IMR-90 (cell line): ENCODE measurements at regions not wholly inside any gene's neighbourhood (a gene's known extent, or its start where the extent isn't known, plus 50 kb on each side); places are given as distances from the start of the nearest gene placed in this dataset.

ENCODE experiments used
- BHLHE40 ChIP-seq: fragments of 150-350 bp; IDR thresholded peaks from 2 replicates; pipeline ENCODE4 v1.6.1; 2016; ENCODE audit warnings: mild to moderate bottlenecking, low read depth, low read length
- CEBPB ChIP-seq: IDR thresholded peaks from 2 replicates; pipeline ENCODE4 v1.6.1; 2012; ENCODE audit warnings: low read depth, low read length, improper control_type of control experiment
- FOS ChIP-seq: fragments of 150-350 bp; IDR thresholded peaks from 2 replicates; pipeline ENCODE4 v1.6.1; 2016; ENCODE audit warnings: low read depth, low read length
- MAFK ChIP-seq: IDR thresholded peaks from 2 replicates; pipeline ENCODE4 v1.6.1; 2012; ENCODE audit warnings: low read depth, low read length, improper control_type of control experiment
- MAZ ChIP-seq: IDR thresholded peaks from 2 replicates; pipeline ENCODE4 v1.6.1; 2012; ENCODE audit warnings: low read depth, mild to moderate bottlenecking, low read length, improper control_type of control experiment, moderate library complexity, borderline replicate concordance
- MXI1 ChIP-seq: IDR thresholded peaks from 2 replicates; pipeline ENCODE4 v1.6.1; 2012; ENCODE audit warnings: low read depth, mild to moderate bottlenecking, low read length, moderate library complexity, borderline replicate concordance
- NFE2L2 ChIP-seq: fragments of 150-350 bp; IDR thresholded peaks from 2 replicates; pipeline ENCODE4 v1.6.1; 2016; ENCODE audit warnings: low read depth, mild to moderate bottlenecking, low read length
- POLR2A ChIP-seq: IDR thresholded peaks from 2 replicates; pipeline ENCODE4 v1.6.1; 2012; ENCODE audit warnings: mild to moderate bottlenecking, low read depth, low read length
- RAD21 ChIP-seq: IDR thresholded peaks from 2 replicates; pipeline ENCODE4 v1.6.1; 2012; ENCODE audit warnings: low read length, improper control_type of control experiment
- RFX5 ChIP-seq: IDR thresholded peaks from 2 replicates; pipeline ENCODE4 v1.8.0; 2012; ENCODE audit warnings: low read depth, mild to moderate bottlenecking, low read length, moderate library complexity
- TF ChIP-seq, protein P1 (sequence below): conservative IDR thresholded peaks from 2 replicates; pipeline ENCODE4 v1.5.1; 2012; ENCODE audit warnings: mild to moderate bottlenecking, low read depth, low read length, improper control_type of control experiment
- TF ChIP-seq, protein P2 (sequence below): fragments of 150-350 bp; IDR thresholded peaks from 2 replicates; pipeline ENCODE4 v1.6.1; 2017; ENCODE audit warnings: mild to moderate bottlenecking, antibody characterized with exemption, low read length, low read depth
- TF ChIP-seq, protein P3 (sequence below): fragments of 150-350 bp; IDR thresholded peaks from 2 replicates; pipeline ENCODE4 v1.6.1; 2016; ENCODE audit warnings: low read depth, mild to moderate bottlenecking, low read length, moderate library complexity, borderline replicate concordance

DNA sequence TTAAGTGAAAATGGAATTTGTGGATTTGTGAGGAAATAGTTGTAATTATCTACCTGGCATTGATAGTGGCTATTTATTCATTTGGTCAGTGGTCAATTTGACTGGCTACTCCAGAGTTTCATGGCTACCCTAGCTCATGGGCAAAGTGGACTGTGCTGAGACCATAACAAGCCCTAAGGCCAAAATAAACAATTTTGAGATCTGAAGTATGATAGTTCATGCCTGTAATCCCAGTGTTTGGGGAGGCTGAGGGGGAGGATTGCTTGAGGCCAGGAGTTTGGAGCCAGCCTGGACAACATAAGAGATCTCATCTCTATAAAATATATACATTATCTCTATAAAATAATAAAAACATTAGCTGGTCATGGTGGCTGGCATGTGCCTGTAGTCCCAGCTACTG, 311.7 kb downstream of the HIVEP2 start:
- TF ChIP-seq RAD21 (no peak), POLR2A (no peak), MAFK (no peak), FOS (no peak), RFX5 (no peak), CEBPB (no peak), BHLHE40 (no peak), MXI1 (no peak), NFE2L2 (no peak), MAZ (no peak)
- TF ChIP-seq, protein P1, sequence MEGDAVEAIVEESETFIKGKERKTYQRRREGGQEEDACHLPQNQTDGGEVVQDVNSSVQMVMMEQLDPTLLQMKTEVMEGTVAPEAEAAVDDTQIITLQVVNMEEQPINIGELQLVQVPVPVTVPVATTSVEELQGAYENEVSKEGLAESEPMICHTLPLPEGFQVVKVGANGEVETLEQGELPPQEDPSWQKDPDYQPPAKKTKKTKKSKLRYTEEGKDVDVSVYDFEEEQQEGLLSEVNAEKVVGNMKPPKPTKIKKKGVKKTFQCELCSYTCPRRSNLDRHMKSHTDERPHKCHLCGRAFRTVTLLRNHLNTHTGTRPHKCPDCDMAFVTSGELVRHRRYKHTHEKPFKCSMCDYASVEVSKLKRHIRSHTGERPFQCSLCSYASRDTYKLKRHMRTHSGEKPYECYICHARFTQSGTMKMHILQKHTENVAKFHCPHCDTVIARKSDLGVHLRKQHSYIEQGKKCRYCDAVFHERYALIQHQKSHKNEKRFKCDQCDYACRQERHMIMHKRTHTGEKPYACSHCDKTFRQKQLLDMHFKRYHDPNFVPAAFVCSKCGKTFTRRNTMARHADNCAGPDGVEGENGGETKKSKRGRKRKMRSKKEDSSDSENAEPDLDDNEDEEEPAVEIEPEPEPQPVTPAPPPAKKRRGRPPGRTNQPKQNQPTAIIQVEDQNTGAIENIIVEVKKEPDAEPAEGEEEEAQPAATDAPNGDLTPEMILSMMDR, result no peak
- TF ChIP-seq, protein P2, sequence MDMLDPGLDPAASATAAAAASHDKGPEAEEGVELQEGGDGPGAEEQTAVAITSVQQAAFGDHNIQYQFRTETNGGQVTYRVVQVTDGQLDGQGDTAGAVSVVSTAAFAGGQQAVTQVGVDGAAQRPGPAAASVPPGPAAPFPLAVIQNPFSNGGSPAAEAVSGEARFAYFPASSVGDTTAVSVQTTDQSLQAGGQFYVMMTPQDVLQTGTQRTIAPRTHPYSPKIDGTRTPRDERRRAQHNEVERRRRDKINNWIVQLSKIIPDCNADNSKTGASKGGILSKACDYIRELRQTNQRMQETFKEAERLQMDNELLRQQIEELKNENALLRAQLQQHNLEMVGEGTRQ, result no peak
- TF ChIP-seq, protein P3, sequence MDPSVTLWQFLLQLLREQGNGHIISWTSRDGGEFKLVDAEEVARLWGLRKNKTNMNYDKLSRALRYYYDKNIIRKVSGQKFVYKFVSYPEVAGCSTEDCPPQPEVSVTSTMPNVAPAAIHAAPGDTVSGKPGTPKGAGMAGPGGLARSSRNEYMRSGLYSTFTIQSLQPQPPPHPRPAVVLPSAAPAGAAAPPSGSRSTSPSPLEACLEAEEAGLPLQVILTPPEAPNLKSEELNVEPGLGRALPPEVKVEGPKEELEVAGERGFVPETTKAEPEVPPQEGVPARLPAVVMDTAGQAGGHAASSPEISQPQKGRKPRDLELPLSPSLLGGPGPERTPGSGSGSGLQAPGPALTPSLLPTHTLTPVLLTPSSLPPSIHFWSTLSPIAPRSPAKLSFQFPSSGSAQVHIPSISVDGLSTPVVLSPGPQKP, result no peak
